GM12878 (cell line): ENCODE measurements at regions not wholly inside any gene's neighbourhood (a gene's known extent, or its start where the extent isn't known, plus 50 kb on each side); places are given as distances from the start of the nearest gene placed in this dataset.

ENCODE experiments used
- ATAC-seq: fragments of 200-7000 bp; cut with Tn5 transposase; 3 replicates; pipeline ENCODE4 v1.9.1; 2020; ENCODE audit warnings: mild to moderate bottlenecking, moderate library complexity
- BruUV-seq: library from RNA; stranded (reverse); fragments of 400-500 nt; replicated peaks from 2 replicates; lab custom pipeline; 2021; lab: Mats Ljungman, UMichigan
- CTCF ChIA-PET: fragments of 300-600 bp; sonication (Branson Sonifier 250); formaldehyde crosslinking; extraction: SDS; loops from one replicate; lab custom pipeline; 2021; ENCODE audit warnings: inconsistent platforms; lab: Yijun Ruan, JAX
- POLR2A ChIA-PET: fragments of 350-600 bp; formaldehyde crosslinking; extraction: SDS; loops from one replicate; lab custom pipeline; 2021; ENCODE audit warnings: inconsistent platforms; lab: Charles Lee
- RAD21 ChIA-PET: fragments of 300-600 bp; sonication (Branson Sonifier 250); formaldehyde crosslinking; loops from one replicate; lab custom pipeline; 2023; ENCODE audit warnings: antibody characterized with exemption; ENCODE audit not compliant: unreplicated experiment; lab: Charles Lee
- SMC1A ChIA-PET: fragments of 300-600 bp; sonication (Branson Sonifier 250); formaldehyde crosslinking; loops from one replicate; lab custom pipeline; 2023; ENCODE audit not compliant: unreplicated experiment, uncharacterized antibody; lab: Charles Lee
- DNase-seq: peaks from one replicate; pipeline ENCODE4 v3.0.0-alpha.2; 2011; ENCODE audit warnings: low read depth, low spot score
- FAIRE-seq: peaks from 3 replicates; lab custom pipeline; 2011; peaks lifted over from hg19 to GRCh38; lab: Jason Lieb, UNC
- H2AFZ ChIP-seq: 2 replicates; pipeline ENCODE4 v1.6.0; 2011; ENCODE audit warnings: low read depth, low read length, control low read depth; ENCODE audit not compliant: control insufficient read depth
- H3K27ac ChIP-seq: 2 replicates; pipeline ENCODE4 v1.5.1; 2011; ENCODE audit warnings: control low read depth; ENCODE audit not compliant: control insufficient read depth, insufficient read depth
- H3K27me3 ChIP-seq, 2 experiments: replicated peaks in 1 of 2; 2 replicates each; pipeline versions ENCODE4 v1.6.0 to v1.6.1; 2011; ENCODE audit warnings: low read length in 1 of 2; ENCODE audit not compliant: control insufficient read depth in 2 of 2, insufficient read depth in 2 of 2
- H3K36me3 ChIP-seq, 2 experiments: 2 replicates each; pipeline ENCODE4 v1.5.1; 2011; ENCODE audit warnings: low read length in 1 of 2; ENCODE audit not compliant: control insufficient read depth in 2 of 2, insufficient read depth in 2 of 2
- H3K4me1 ChIP-seq: 2 replicates; pipeline ENCODE4 v1.6.1; 2011; ENCODE audit warnings: mild to moderate bottlenecking, low read length, moderate library complexity, mixed read lengths; ENCODE audit not compliant: control insufficient read depth, insufficient read depth
- H3K4me2 ChIP-seq: 2 replicates; pipeline ENCODE4 v1.6.0; 2011; ENCODE audit warnings: control low read depth; ENCODE audit not compliant: control insufficient read depth, insufficient read depth
- H3K4me3 ChIP-seq: fragments of 200-600 bp; sonication (generic); 2 replicates; pipeline ENCODE4 v1.5.1; 2016
- H3K79me2 ChIP-seq: 2 replicates; pipeline ENCODE4 v1.6.0; 2011; ENCODE audit warnings: low read length; ENCODE audit not compliant: control insufficient read depth, insufficient read depth
- H3K9ac ChIP-seq: 2 replicates; pipeline ENCODE4 v1.8.0; 2011; ENCODE audit warnings: low read length, control low read depth, mixed read lengths; ENCODE audit not compliant: control insufficient read depth, insufficient read depth
- H3K9me3 ChIP-seq: replicated peaks from 3 replicates; pipeline ENCODE4 v1.5.1; 2011; ENCODE audit warnings: mild to moderate bottlenecking, low read length; ENCODE audit not compliant: control insufficient read depth, insufficient read depth
- H4K20me1 ChIP-seq: 2 replicates; pipeline ENCODE4 v1.6.0; 2011; ENCODE audit not compliant: control insufficient read depth, insufficient read depth
- ATF2 ChIP-seq: IDR thresholded peaks from 2 replicates; pipeline ENCODE4 v1.6.1; 2012; ENCODE audit warnings: low read length, inconsistent platforms
- EP300 ChIP-seq, 2 experiments: fragments of 150-350 bp in 1 of 2; IDR thresholded peaks; 2 replicates each; pipeline ENCODE4 v1.6.1; 2011 to 2012; ENCODE audit warnings: low read depth in 2 of 2, low read length in 2 of 2, borderline replicate concordance in 1 of 2, improper control_type of control experiment in 1 of 2, inconsistent platforms in 1 of 2; ENCODE audit not compliant: control insufficient read depth in 1 of 2
- ESRRA ChIP-seq: IDR thresholded peaks from 2 replicates; pipeline ENCODE4 v1.6.1; 2012; ENCODE audit warnings: mild to moderate bottlenecking, low read length, improper control_type of control experiment
- FOXK2 ChIP-seq: fragments of 450-650 bp; IDR thresholded peaks from 2 replicates; pipeline ENCODE4 v1.6.1; 2017; ENCODE audit warnings: mild to moderate bottlenecking, moderate library complexity
- NFIC ChIP-seq: IDR thresholded peaks from 2 replicates; pipeline ENCODE4 v1.6.1; 2012; ENCODE audit warnings: low read depth, mild to moderate bottlenecking, inconsistent platforms, low read length, moderate library complexity
- PAX5 ChIP-seq: IDR thresholded peaks from 2 replicates; pipeline ENCODE4 v1.6.1; 2011; ENCODE audit warnings: low read depth, low read length, borderline replicate concordance
- TCF3 ChIP-seq: IDR thresholded peaks from 2 replicates; pipeline ENCODE4 v1.6.1; 2012; ENCODE audit warnings: low read depth, mild to moderate bottlenecking, low read length, borderline replicate concordance; ENCODE audit not compliant: insufficient read depth
- USF2 ChIP-seq: IDR thresholded peaks from 2 replicates; pipeline ENCODE4 v1.6.1; 2011; ENCODE audit warnings: low read depth, low read length, improper control_type of control experiment, borderline replicate concordance
- WRNIP1 ChIP-seq: IDR thresholded peaks from 2 replicates; pipeline ENCODE4 v1.6.1; 2011; ENCODE audit warnings: low read depth, low read length, improper control_type of control experiment, borderline replicate concordance
- ZNF592 ChIP-seq: fragments of 450-650 bp; IDR thresholded peaks from 2 replicates; pipeline ENCODE4 v1.6.1; 2017; ENCODE audit warnings: mild to moderate bottlenecking, moderate library complexity
- ZNF622 ChIP-seq: fragments of 450-650 bp; IDR thresholded peaks from 2 replicates; pipeline ENCODE4 v1.6.1; 2017; ENCODE audit warnings: mild to moderate bottlenecking, inconsistent platforms
- ZSCAN29 ChIP-seq: fragments of 450-650 bp; IDR thresholded peaks from 2 replicates; pipeline ENCODE4 v1.6.1; 2017; ENCODE audit warnings: mild to moderate bottlenecking, moderate library complexity
- WGBS: methylation state at CpG from one replicate; pipeline ENCODE4 v1.1.6; 2016; ENCODE audit warnings: low lambda C conversion rate; ENCODE audit not compliant: insufficient replicate concordance, insufficient coverage; ENCODE audit errors: missing lambda C conversion rate; 5-methylcytosine and 5-hydroxymethylcytosine counted together
- in situ Hi-C: fragments of 300-500 bp; cut with MboI; formaldehyde crosslinking; loops from 9 replicates; pipeline ENCODE4 v1.14.3; 2018; ENCODE audit warnings: mixed read lengths
- intact Hi-C: fragments of 100-400 bp; cut with micrococcal nuclease; formaldehyde crosslinking; loops from one replicate; pipeline ENCODE4 v1.14.2; 2022; ENCODE audit not compliant: unreplicated experiment
- TF ChIP-seq, protein P1 (sequence below): fragments of 450-650 bp; conservative IDR thresholded peaks from 2 replicates; pipeline ENCODE4 v1.6.1; 2017; ENCODE audit warnings: mild to moderate bottlenecking, moderate library complexity

- Histone ChIP-seq H3K36me3 (no peaks in the 10 kb centered on the region), H3K4me1 (no peaks in the 10 kb centered on the region), H3K4me2 (no peak overlapping the region), H3K4me3 (no peak overlapping the region), H2AFZ (no peak overlapping the region), H4K20me1 (no peaks in the 10 kb centered on the region), H3K27me3 (no peaks in the 10 kb centered on the region), H3K9ac (no peak overlapping the region), H3K27ac (no peak overlapping the region), H3K79me2 (no peaks in the 10 kb centered on the region), H3K9me3 (peaks cover 5% of the 10 kb centered on the region; the same call in 1 of the 3 replicates)
- in situ Hi-C loops: no loop called here
- WGBS: 0% methylated on average over 1 of the region's 1 CpG
- FAIRE-seq: no peak
- BruUV-seq: no TSS peak
- no peak for ATAC-seq
- ChIA-PET SMC1A (interaction anchor here (0.7 to 1.8 kb wide), 5 partner anchors 22 to 700 kb away, joined by 3 to 4 read pairs (median 3); no protein-coding TSS in a partner anchor), CTCF (interaction anchor here (1.1 kb wide), 1 partner anchor 152 kb away, joined by 3 read pairs; no protein-coding TSS in a partner anchor), POLR2A (no interaction called here), RAD21 (interaction anchor here (0.9 to 1.0 kb wide), 2 partner anchors 113 to 135 kb away, joined by 3 to 4 read pairs; no protein-coding TSS in a partner anchor)
- no peak for DNase-seq
- no peak for TF ChIP-seq PAX5
- no peak for TF ChIP-seq WRNIP1
- TF ChIP-seq ESRRA: no peak
- TF ChIP-seq USF2: no peak
- TF ChIP-seq ATF2: no peak
- no peak for TF ChIP-seq NFIC
- no peak for TF ChIP-seq ZSCAN29
- no peak for TF ChIP-seq ZNF592
- no peak for TF ChIP-seq TCF3
- TF ChIP-seq ZNF622: no peak
- no peak for TF ChIP-seq EP300 (IDR thresholded peaks at IDR 0.05; ENCODE audit: borderline replicate concordance in 1 of 2, control insufficient read depth in 1 of 2, low read depth in 2 of 2, low read length in 2 of 2)
- TF ChIP-seq FOXK2: no peak
- TF ChIP-seq, protein P1, sequence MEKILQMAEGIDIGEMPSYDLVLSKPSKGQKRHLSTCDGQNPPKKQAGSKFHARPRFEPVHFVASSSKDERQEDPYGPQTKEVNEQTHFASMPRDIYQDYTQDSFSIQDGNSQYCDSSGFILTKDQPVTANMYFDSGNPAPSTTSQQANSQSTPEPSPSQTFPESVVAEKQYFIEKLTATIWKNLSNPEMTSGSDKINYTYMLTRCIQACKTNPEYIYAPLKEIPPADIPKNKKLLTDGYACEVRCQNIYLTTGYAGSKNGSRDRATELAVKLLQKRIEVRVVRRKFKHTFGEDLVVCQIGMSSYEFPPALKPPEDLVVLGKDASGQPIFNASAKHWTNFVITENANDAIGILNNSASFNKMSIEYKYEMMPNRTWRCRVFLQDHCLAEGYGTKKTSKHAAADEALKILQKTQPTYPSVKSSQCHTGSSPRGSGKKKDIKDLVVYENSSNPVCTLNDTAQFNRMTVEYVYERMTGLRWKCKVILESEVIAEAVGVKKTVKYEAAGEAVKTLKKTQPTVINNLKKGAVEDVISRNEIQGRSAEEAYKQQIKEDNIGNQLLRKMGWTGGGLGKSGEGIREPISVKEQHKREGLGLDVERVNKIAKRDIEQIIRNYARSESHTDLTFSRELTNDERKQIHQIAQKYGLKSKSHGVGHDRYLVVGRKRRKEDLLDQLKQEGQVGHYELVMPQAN: no peak
- intact Hi-C loops: loop anchor here (10.0 kb wide), 3 partner anchors 362 to 912 kb away; no protein-coding TSS in a partner anchor
Observed at GRCh38 chr10:89952325-89952724, 250.9 kb downstream of the KIF20B start.
